VCaP (cell line): ENCODE measurements at regions not wholly inside any gene's neighbourhood (a gene's known extent, or its start where the extent isn't known, plus 50 kb on each side); places are given as distances from the start of the nearest gene placed in this dataset.

Experiments
- H3K27ac ChIP-seq: fragments of 450-650 bp; 2 replicates; pipeline ENCODE4 v1.5.1; 2017
- CTCF ChIP-seq: fragments of 450-650 bp; conservative IDR thresholded peaks from 2 replicates; pipeline ENCODE4 v1.5.1; 2017; ENCODE audit warnings: mild to moderate bottlenecking, moderate library complexity

- no peak overlapping the region for H3K27ac ChIP-seq
- TF ChIP-seq CTCF, result no peak
Observed at GRCh38 chr7:96591900-96592676, 117.6 kb downstream of the SEM1 start.

GRCh38 chr7:96591159-96591899 lies 118.3 kb downstream of the SEM1 start:
- no peak overlapping the region for H3K27ac ChIP-seq
- TF ChIP-seq CTCF, result no peak

- TF ChIP-seq CTCF, result no peak
- no peak overlapping the region for H3K27ac ChIP-seq
Observed at GRCh38 chr7:96589038-96589437, 120.6 kb downstream of the SEM1 start.

- TF ChIP-seq CTCF, result no peak
- no peak overlapping the region for H3K27ac ChIP-seq
Observed at GRCh38 chr7:96579119-96579518, 130.5 kb downstream of the SEM1 start.

GRCh38 chr7:96578606-96579005 lies 131.0 kb downstream of the SEM1 start:
- TF ChIP-seq CTCF, result no peak
- no peak overlapping the region for H3K27ac ChIP-seq

- no peak for TF ChIP-seq CTCF
- no peak overlapping the region for H3K27ac ChIP-seq
Observed at GRCh38 chr7:96563409-96563808, 146.2 kb downstream of the SEM1 start.

- no peak overlapping the region for H3K27ac ChIP-seq
- no peak for TF ChIP-seq CTCF
Observed at GRCh38 chr7:96562966-96563365, 146.7 kb downstream of the SEM1 start.
